Esophagus muscularis mucosa (tissue), 4 donors: ENCODE measurements at regions not wholly inside any gene's neighbourhood (a gene's known extent, or its start where the extent isn't known, plus 50 kb on each side); places are given as distances from the start of the nearest gene placed in this dataset.

Experiments used
- DNase-seq: peaks from one replicate; pipeline ENCODE4 v3.0.0-alpha.2; 2017; ENCODE audit errors: extremely low spot score
- H3K27ac ChIP-seq, 4 donors: fragments of 200-600 bp; sonication (generic); replicated peaks in 1 of 4; 1 replicate in 3 of 4; 2 replicates in 1 of 4; pipeline ENCODE4 v1.5.1; 2016 to 2019; ENCODE audit warnings: mild to moderate bottlenecking in 1 of 4
- H3K27me3 ChIP-seq, 4 donors: fragments of 200-600 bp; sonication (generic); one replicate each; pipeline versions ENCODE4 v1.5.1 to v1.6.0; 2016 to 2019
- H3K36me3 ChIP-seq, 4 donors: fragments of 200-600 bp; sonication (generic); one replicate each; pipeline ENCODE4 v1.5.1; 2016 to 2019
- H3K4me1 ChIP-seq, 4 donors: fragments of 200-600 bp; sonication (generic); one replicate each; pipeline ENCODE4 v1.5.1; 2016 to 2019
- H3K4me3 ChIP-seq, 4 donors: fragments of 200-600 bp; sonication (generic); 1 replicate in 2 of 4; 2 replicates in 2 of 4; pipeline ENCODE4 v1.5.1; 2016 to 2019; ENCODE audit warnings: mild to moderate bottlenecking in 4 of 4, moderate library complexity in 1 of 4
- H3K9me3 ChIP-seq, 4 donors: fragments of 200-600 bp; sonication (generic); 1 replicate in 3 of 4; 2 replicates in 1 of 4; pipeline ENCODE4 v1.5.1; 2016 to 2019
- EP300 ChIP-seq: sonication (generic); formaldehyde crosslinking; IDR thresholded peaks from one replicate; pipeline ENCODE4 v1.6.1; 2017; ENCODE audit warnings: antibody characterized with exemption
- POLR2A ChIP-seq: fragments of 450-650 bp; IDR thresholded peaks from one replicate; pipeline ENCODE4 v1.6.1; 2017; ENCODE audit warnings: antibody characterized with exemption, moderate library complexity, mild to moderate bottlenecking, low read depth
- POLR2AphosphoS5 ChIP-seq, 2 donors: sonication (generic); formaldehyde crosslinking; IDR thresholded peaks; one replicate each; pipeline ENCODE4 v1.6.1; 2017; ENCODE audit warnings: antibody characterized with exemption in 2 of 2
- WGBS: methylation state at CpG from one replicate; pipeline ENCODE4 v1.1.5; 2018; 5-methylcytosine and 5-hydroxymethylcytosine counted together
- intact Hi-C: fragments of 100-400 bp; cut with DNase I; formaldehyde crosslinking; loops from one replicate; pipeline ENCODE4 v1.15.1; 2023
- TF ChIP-seq, protein P1 (sequence below), 3 experiments: fragments of 200-600 bp in 2 of 3; fragments of 450-650 bp in 1 of 3; sonication (generic) in 2 of 3; IDR thresholded peaks; one replicate each; pipeline ENCODE4 v1.5.1; 2017 to 2019; ENCODE audit warnings: antibody characterized with exemption in 3 of 3, mild to moderate bottlenecking in 2 of 3, moderate library complexity in 1 of 3

DNA sequence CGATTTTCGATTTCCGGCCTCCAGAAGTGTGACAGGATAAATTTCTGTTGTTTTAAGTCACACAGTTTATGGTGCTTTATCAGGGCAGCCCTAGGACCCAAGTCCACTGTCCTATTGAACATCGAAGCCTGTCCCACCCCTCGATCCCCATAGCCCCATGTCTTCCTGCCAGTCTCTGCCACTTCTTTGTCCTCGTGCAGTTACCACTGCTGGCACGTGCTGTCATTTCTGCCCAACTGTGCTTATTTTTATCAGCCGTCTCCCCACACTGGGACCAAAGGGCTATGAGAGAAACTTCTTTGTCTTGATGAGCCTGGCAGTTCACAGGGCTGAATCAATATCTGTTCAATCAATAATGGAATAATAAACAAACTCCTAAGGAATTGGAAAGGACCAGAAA, 146.7 kb downstream of the PSMG1 start:
- Histone ChIP-seq H3K27me3 (no peaks in the 10 kb centered on the region), H3K9me3 (no peaks in the 10 kb centered on the region), H3K27ac (no peak overlapping the region), H3K36me3 (no peaks in the 10 kb centered on the region), H3K4me1 (peaks cover 0 to 21% (median 4%) of the 10 kb centered on the region in 4 donors), H3K4me3 (no peak overlapping the region)
- intact Hi-C loops: no loop called here
- TF ChIP-seq EP300 (no peak), POLR2A (no peak), POLR2AphosphoS5 (IDR thresholded peaks at IDR 0.05) (no peak)
- TF ChIP-seq, protein P1, sequence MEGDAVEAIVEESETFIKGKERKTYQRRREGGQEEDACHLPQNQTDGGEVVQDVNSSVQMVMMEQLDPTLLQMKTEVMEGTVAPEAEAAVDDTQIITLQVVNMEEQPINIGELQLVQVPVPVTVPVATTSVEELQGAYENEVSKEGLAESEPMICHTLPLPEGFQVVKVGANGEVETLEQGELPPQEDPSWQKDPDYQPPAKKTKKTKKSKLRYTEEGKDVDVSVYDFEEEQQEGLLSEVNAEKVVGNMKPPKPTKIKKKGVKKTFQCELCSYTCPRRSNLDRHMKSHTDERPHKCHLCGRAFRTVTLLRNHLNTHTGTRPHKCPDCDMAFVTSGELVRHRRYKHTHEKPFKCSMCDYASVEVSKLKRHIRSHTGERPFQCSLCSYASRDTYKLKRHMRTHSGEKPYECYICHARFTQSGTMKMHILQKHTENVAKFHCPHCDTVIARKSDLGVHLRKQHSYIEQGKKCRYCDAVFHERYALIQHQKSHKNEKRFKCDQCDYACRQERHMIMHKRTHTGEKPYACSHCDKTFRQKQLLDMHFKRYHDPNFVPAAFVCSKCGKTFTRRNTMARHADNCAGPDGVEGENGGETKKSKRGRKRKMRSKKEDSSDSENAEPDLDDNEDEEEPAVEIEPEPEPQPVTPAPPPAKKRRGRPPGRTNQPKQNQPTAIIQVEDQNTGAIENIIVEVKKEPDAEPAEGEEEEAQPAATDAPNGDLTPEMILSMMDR (IDR thresholded peaks at IDR 0.05): no peak
- no peak for DNase-seq
- 80% methylated on average over 8 of the region's 8 CpGs for WGBS

DNA sequence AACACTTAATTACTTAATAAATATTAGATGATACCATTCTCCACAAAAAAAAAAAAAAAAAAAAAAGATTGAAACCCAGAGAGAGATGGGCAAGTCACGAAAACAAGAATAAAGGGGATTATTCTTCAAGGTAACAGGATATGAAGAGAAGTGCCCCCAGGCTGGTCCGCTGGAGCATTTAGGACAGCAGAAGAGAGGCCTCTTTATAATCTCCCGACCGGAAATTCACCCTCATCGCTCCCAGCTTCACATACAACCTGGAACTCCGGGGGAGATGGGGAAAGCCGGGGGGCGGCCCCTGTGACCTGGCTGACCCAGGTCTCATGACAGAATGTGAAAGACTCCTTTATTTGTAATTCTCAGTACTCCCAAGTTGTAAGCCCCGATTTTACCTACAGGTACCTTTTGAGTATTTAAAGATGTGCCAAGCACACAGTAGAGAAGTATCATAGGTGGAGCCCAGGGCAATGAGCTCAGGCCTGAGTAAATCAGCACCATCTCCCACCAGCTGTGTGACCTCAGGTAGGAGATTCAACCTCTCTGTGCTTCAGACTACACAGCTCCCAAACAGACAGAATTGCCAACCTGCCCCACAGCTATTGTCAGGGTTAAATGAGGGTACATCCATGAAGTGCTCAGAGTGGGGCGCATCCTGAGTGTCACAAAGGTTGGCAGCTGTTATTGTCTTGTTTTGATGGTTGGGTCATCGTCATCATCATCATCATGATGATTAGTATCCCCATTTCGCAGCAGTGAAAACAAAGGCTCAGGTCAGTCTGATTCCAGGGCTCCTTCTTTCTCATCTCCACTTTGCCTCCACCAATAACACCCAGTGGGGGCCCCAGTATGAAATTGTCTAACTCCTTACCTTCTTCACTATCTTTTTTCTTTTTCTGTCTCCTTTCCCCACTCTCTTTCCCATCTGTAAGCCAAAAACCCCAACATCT, 148.4 kb downstream of the PSMG1 start:
- 74% methylated on average over 12 of the region's 12 CpGs for WGBS
- no peaks in the 10 kb centered on the region for H3K9me3 ChIP-seq
- TF ChIP-seq POLR2AphosphoS5 (IDR thresholded peaks at IDR 0.05) (no peak), EP300 (no peak), POLR2A (no peak)
- H3K27me3 ChIP-seq: no peaks in the 10 kb centered on the region
- no peaks in the 10 kb centered on the region for H3K36me3 ChIP-seq
- no peak for DNase-seq
- H3K27ac ChIP-seq: no peak overlapping the region
- intact Hi-C loops: no loop called here
- no peak overlapping the region for H3K4me3 ChIP-seq
- H3K4me1 ChIP-seq: peaks cover 0 to 9% (median 1%) of the 10 kb centered on the region in 4 donors

DNA sequence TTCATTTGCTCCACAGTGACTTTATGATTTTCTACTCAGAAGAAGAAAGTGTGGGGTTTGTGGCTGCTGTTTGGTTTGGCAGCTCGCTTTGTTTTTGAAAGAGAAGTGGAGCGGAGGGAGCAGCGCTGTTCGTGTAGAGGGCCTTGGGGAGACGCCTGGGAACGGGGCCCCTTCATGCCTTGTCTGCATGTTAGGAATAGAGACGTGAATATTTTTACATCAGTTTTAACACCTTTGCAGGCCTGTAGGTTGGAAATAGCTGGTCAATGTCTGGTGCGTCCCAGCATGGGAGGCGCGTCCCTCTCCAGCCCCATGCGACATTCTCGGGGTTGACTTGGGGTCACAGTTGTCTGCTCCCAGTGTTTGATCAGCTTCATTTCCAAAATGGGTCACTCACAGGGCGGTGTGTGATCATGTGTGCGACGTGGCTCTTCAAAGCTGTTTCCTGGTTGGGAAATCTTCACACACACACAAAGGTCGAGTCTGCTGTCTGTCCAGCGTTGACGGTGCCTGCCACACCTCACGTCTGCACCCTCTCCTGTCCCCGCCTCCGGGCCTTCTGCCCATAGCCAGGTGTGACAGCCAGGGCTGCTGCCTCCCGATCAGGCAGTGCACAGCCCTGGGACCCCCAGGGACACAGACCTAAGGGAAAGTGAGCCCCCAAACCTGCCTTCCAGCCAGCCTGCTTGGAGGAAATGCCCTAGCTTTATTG, 149.2 kb downstream of the PSMG1 start:
- no peaks in the 10 kb centered on the region for H3K36me3 ChIP-seq
- WGBS: 70% methylated on average over 15 of the region's 22 CpGs
- intact Hi-C loops: no loop called here
- H3K27me3 ChIP-seq: no peaks in the 10 kb centered on the region
- H3K9me3 ChIP-seq: no peaks in the 10 kb centered on the region
- no peak for DNase-seq
- H3K4me1 ChIP-seq: peaks cover 0 to 12% (median 0%) of the 10 kb centered on the region in 4 donors
- H3K27ac ChIP-seq: no peak overlapping the region
- no peak overlapping the region for H3K4me3 ChIP-seq
- TF ChIP-seq POLR2A: no peak
- TF ChIP-seq POLR2AphosphoS5 (IDR thresholded peaks at IDR 0.05): no peak
- TF ChIP-seq, protein P1 (IDR thresholded peaks at IDR 0.05): no peak
- no peak for TF ChIP-seq EP300

DNA sequence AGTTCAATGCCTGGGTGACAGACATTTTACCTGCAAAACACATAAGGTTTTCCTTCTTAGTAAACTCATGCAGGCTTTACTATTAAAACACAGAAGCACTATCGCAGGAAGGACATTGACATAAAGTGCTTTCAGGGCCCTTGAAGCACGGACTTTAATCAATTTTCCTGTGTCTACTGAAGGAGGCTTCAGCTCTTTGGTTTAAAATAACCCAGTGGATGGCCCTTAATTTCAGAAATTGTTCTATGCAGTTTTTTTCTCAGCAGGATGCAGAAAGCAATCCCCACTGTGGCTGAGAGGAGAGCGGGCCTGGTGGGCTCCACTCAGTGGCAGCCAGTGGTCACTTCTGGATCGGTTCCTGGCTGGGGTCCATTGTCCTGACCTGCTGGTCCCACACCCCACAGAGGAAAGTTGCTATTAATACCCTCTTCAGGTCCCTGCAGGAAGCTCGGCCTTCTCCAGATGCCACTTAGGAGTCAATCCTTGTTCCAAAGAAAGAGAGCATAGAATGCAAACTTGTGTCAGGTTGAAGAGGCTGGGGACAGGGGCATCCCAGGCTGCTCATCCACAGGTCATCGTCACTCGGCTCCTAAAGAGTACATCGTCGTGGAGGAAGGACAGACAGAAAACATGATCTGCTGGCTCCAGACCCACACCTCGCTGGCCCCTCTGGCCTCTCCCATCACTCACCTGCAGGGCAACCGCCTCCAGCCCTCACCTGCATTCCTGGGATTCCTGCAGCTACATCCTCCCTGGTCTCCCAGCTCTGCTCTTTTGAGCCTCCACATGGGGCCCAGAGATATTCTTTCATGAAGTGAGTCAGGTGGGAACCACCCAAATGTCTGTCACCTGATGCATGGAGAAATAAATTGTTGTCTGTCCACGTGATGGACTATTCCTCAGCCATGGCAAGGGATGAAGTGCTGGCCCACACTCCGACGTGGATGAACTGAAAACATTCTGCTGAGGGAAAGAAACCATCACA, 153.1 kb downstream of the PSMG1 start:
- Histone ChIP-seq H3K36me3 (no peaks in the 10 kb centered on the region), H3K4me3 (no peak overlapping the region), H3K27ac (no peak overlapping the region), H3K9me3 (peaks cover 0 to 18% (median 0%) of the 10 kb centered on the region in 4 donors), H3K27me3 (no peaks in the 10 kb centered on the region), H3K4me1 (peaks cover 0 to 13% (median 0%) of the 10 kb centered on the region in 4 donors)
- intact Hi-C loops: no loop called here
- TF ChIP-seq EP300: no peak
- no peak for TF ChIP-seq POLR2AphosphoS5 (IDR thresholded peaks at IDR 0.05)
- no peak for TF ChIP-seq POLR2A
- TF ChIP-seq, protein P1 (IDR thresholded peaks at IDR 0.05): no peak
- WGBS: 81% methylated on average over 14 of the region's 14 CpGs
- no peak for DNase-seq
